ENCODE measurements at regions not wholly inside any gene's neighbourhood (a gene's known extent, or its start where the extent isn't known, plus 50 kb on each side); places are given as distances from the start of the nearest gene placed in this dataset.

GRCh38 chr13:40384976-40385857 is 281.2 kb downstream of the FOXO1 start:
- Histone ChIP-seq H3K4me2 (no peak overlapping the region), H3K4me1 (ENCODE audit: insufficient read depth) (peaks cover 8% of the 10 kb centered on the region), H3K36me3 (replicated peaks; ENCODE audit: insufficient read depth, low read depth) (no peaks in the 10 kb centered on the region), H3K4me3 (no peak overlapping the region), H2AFZ (no peak overlapping the region), H3K9me2 (replicated peaks; ENCODE audit: insufficient read depth) (no peaks in the 10 kb centered on the region), H4K20me1 (ENCODE audit: insufficient read depth, poor library complexity, severe bottlenecking) (no peaks in the 10 kb centered on the region), H3K27me3 (no peaks in the 10 kb centered on the region), H3K9me3 (ENCODE audit: low read depth) (no peaks in the 10 kb centered on the region), H3K27ac (no peak overlapping the region), H3K79me2 (no peaks in the 10 kb centered on the region)
- WGBS (ENCODE audit: low lambda C conversion rate, missing lambda C conversion rate), result 80% methylated on average over 6 of the region's 6 CpGs
- no peak for TF ChIP-seq EZH2 (IDR thresholded peaks at IDR 0.05; ENCODE audit: borderline replicate concordance)
- TF ChIP-seq, protein P1, sequence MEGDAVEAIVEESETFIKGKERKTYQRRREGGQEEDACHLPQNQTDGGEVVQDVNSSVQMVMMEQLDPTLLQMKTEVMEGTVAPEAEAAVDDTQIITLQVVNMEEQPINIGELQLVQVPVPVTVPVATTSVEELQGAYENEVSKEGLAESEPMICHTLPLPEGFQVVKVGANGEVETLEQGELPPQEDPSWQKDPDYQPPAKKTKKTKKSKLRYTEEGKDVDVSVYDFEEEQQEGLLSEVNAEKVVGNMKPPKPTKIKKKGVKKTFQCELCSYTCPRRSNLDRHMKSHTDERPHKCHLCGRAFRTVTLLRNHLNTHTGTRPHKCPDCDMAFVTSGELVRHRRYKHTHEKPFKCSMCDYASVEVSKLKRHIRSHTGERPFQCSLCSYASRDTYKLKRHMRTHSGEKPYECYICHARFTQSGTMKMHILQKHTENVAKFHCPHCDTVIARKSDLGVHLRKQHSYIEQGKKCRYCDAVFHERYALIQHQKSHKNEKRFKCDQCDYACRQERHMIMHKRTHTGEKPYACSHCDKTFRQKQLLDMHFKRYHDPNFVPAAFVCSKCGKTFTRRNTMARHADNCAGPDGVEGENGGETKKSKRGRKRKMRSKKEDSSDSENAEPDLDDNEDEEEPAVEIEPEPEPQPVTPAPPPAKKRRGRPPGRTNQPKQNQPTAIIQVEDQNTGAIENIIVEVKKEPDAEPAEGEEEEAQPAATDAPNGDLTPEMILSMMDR (IDR thresholded peaks at IDR 0.05; ENCODE audit: poor library complexity), result no peak
- TF ChIP-seq EZH2phosphoT487 (IDR thresholded peaks at IDR 0.05; ENCODE audit: low read depth, severe bottlenecking, unreplicated experiment), result no peak
- DNase-seq (ENCODE audit: low spot score), result no peak

GRCh38 chr13:40385858-40386180 is 280.6 kb downstream of the FOXO1 start:
- TF ChIP-seq, protein P1 (IDR thresholded peaks at IDR 0.05; ENCODE audit: poor library complexity), result no peak
- no peak for TF ChIP-seq EZH2phosphoT487 (IDR thresholded peaks at IDR 0.05; ENCODE audit: low read depth, severe bottlenecking, unreplicated experiment)
- Histone ChIP-seq H3K4me3 (no peak overlapping the region), H3K27ac (no peak overlapping the region), H3K27me3 (no peaks in the 10 kb centered on the region), H3K4me1 (ENCODE audit: insufficient read depth) (peaks cover 8% of the 10 kb centered on the region), H3K9me3 (ENCODE audit: low read depth) (no peaks in the 10 kb centered on the region), H2AFZ (no peak overlapping the region), H3K36me3 (replicated peaks; ENCODE audit: insufficient read depth, low read depth) (no peaks in the 10 kb centered on the region), H3K4me2 (no peak overlapping the region), H3K79me2 (no peaks in the 10 kb centered on the region), H4K20me1 (ENCODE audit: insufficient read depth, poor library complexity, severe bottlenecking) (no peaks in the 10 kb centered on the region), H3K9me2 (replicated peaks; ENCODE audit: insufficient read depth) (no peaks in the 10 kb centered on the region)
- WGBS (ENCODE audit: low lambda C conversion rate, missing lambda C conversion rate), result 92% methylated on average over 4 of the region's 4 CpGs
- DNase-seq (ENCODE audit: low spot score), result no peak

- no peaks in the 10 kb centered on the region for H3K27me3 ChIP-seq
- no peaks in the 10 kb centered on the region for H4K20me1 ChIP-seq (ENCODE audit: insufficient read depth, poor library complexity, severe bottlenecking)
- no peak overlapping the region for H3K27ac ChIP-seq
- TF ChIP-seq EZH2phosphoT487 (IDR thresholded peaks at IDR 0.05; ENCODE audit: low read depth, severe bottlenecking, unreplicated experiment) (no peak), EZH2 (IDR thresholded peaks at IDR 0.05; ENCODE audit: borderline replicate concordance) (no peak)
- no peaks in the 10 kb centered on the region for H3K36me3 ChIP-seq (replicated peaks; ENCODE audit: insufficient read depth, low read depth)
- peaks cover 8% of the 10 kb centered on the region for H3K4me1 ChIP-seq (ENCODE audit: insufficient read depth)
- DNase-seq (ENCODE audit: low spot score), result no peak
- no peaks in the 10 kb centered on the region for H3K9me2 ChIP-seq (replicated peaks; ENCODE audit: insufficient read depth)
- 90% methylated on average over 4 of the region's 4 CpGs for WGBS (ENCODE audit: low lambda C conversion rate, missing lambda C conversion rate)
- H3K4me3 ChIP-seq, result no peak overlapping the region
- H3K79me2 ChIP-seq, result no peaks in the 10 kb centered on the region
- H3K9me3 ChIP-seq (ENCODE audit: low read depth), result no peaks in the 10 kb centered on the region
- no peak overlapping the region for H2AFZ ChIP-seq
- no peak overlapping the region for H3K4me2 ChIP-seq
Observed at GRCh38 chr13:40386586-40386985, 279.9 kb downstream of the FOXO1 start.

- DNase-seq (ENCODE audit: low spot score), result no peak
- no peaks in the 10 kb centered on the region for H4K20me1 ChIP-seq (ENCODE audit: insufficient read depth, poor library complexity, severe bottlenecking)
- no peaks in the 10 kb centered on the region for H3K36me3 ChIP-seq (replicated peaks; ENCODE audit: insufficient read depth, low read depth)
- H3K79me2 ChIP-seq, result no peaks in the 10 kb centered on the region
- no peaks in the 10 kb centered on the region for H3K27me3 ChIP-seq
- H3K9me2 ChIP-seq (replicated peaks; ENCODE audit: insufficient read depth), result no peaks in the 10 kb centered on the region
- H3K4me3 ChIP-seq, result no peak overlapping the region
- H2AFZ ChIP-seq, result no peak overlapping the region
- no peak overlapping the region for H3K27ac ChIP-seq
- no peak overlapping the region for H3K4me2 ChIP-seq
- H3K4me1 ChIP-seq (ENCODE audit: insufficient read depth), result peaks cover 8% of the 10 kb centered on the region
- TF ChIP-seq EZH2 (IDR thresholded peaks at IDR 0.05; ENCODE audit: borderline replicate concordance) (no peak), EZH2phosphoT487 (IDR thresholded peaks at IDR 0.05; ENCODE audit: low read depth, severe bottlenecking, unreplicated experiment) (no peak)
- TF ChIP-seq, protein P1 (IDR thresholded peaks at IDR 0.05; ENCODE audit: poor library complexity), result no peak
- WGBS (ENCODE audit: low lambda C conversion rate, missing lambda C conversion rate), result 97% methylated on average over 6 of the region's 6 CpGs
- no peaks in the 10 kb centered on the region for H3K9me3 ChIP-seq (ENCODE audit: low read depth)
Observed at GRCh38 chr13:40387775-40388174, 278.7 kb downstream of the FOXO1 start.
